ENCODE measurements at regions not wholly inside any gene's neighbourhood (a gene's known extent, or its start where the extent isn't known, plus 50 kb on each side); places are given as distances from the start of the nearest gene placed in this dataset.

- DNase-seq: no peak
- 72 to 75% methylated on average over 6 of the region's 6 CpGs for WGBS, 2 donors
Observed at GRCh38 chr1:199735660-199736059, 291.9 kb upstream of the NR5A2 start.

GRCh38 chr1:199736646-199737045 lies 290.9 kb upstream of the NR5A2 start:
- Histone ChIP-seq H3K27ac (no peak overlapping the region), H3K4me1 (no peaks in the 10 kb centered on the region), H3K36me3 (replicated peaks in 1 of 2; ENCODE audit: insufficient read depth in 1 of 2, low read depth in 2 of 2) (no peaks in the 10 kb centered on the region), H3K4me3 (no peak overlapping the region), H3K27me3 (no peaks in the 10 kb centered on the region), H3K9me3 (no peaks in the 10 kb centered on the region)
- ATAC-seq: no peak
- DNase-seq: no peak
- TF ChIP-seq CTCF (IDR thresholded peaks at IDR 0.05) (no peak), POLR2A (IDR thresholded peaks at IDR 0.05) (no peak)
- 74 to 83% methylated on average over 3 of the region's 3 CpGs for WGBS, 2 donors
- intact Hi-C loops (cut with DNase I): no loop called here

More at GRCh38 chr1:199735660-199736059, 291.9 kb upstream of the NR5A2 start:
- no peak overlapping the region for H3K4me3 ChIP-seq
- H3K9me3 ChIP-seq: no peaks in the 10 kb centered on the region
- intact Hi-C loops (cut with DNase I): no loop called here
- no peak overlapping the region for H3K27ac ChIP-seq
- no peaks in the 10 kb centered on the region for H3K36me3 ChIP-seq (replicated peaks in 1 of 2; ENCODE audit: insufficient read depth in 1 of 2, low read depth in 2 of 2)
- H3K27me3 ChIP-seq: no peaks in the 10 kb centered on the region
- TF ChIP-seq CTCF (IDR thresholded peaks at IDR 0.05): no peak
- TF ChIP-seq POLR2A (IDR thresholded peaks at IDR 0.05): no peak
- H3K4me1 ChIP-seq: no peaks in the 10 kb centered on the region
- no peak for ATAC-seq

- intact Hi-C loops (cut with DNase I): no loop called here
- DNase-seq (no peak), ATAC-seq (no peak)
- Histone ChIP-seq H3K27me3 (no peaks in the 10 kb centered on the region), H3K4me3 (no peak overlapping the region), H3K9me3 (no peaks in the 10 kb centered on the region), H3K4me1 (no peaks in the 10 kb centered on the region), H3K27ac (no peak overlapping the region), H3K36me3 (replicated peaks in 1 of 2; ENCODE audit: insufficient read depth in 1 of 2, low read depth in 2 of 2) (no peaks in the 10 kb centered on the region)
- TF ChIP-seq CTCF (IDR thresholded peaks at IDR 0.05) (no peak), POLR2A (IDR thresholded peaks at IDR 0.05) (no peak)
- 82 to 86% methylated on average over 7 of the region's 7 CpGs for WGBS, 2 donors
Observed at GRCh38 chr1:199741586-199741985, 285.9 kb upstream of the NR5A2 start.

GRCh38 chr1:199742547-199742946 lies 285.0 kb upstream of the NR5A2 start:
- intact Hi-C loops (cut with DNase I): no loop called here

More at GRCh38 chr1:199742547-199742946, 285.0 kb upstream of the NR5A2 start:
- ATAC-seq (no peak), DNase-seq (peak in 1 of 4 donors; percentile 28)
- 66 to 79% methylated on average over 2 of the region's 2 CpGs for WGBS, 2 donors
- TF ChIP-seq CTCF (IDR thresholded peaks at IDR 0.05) (no peak), POLR2A (IDR thresholded peaks at IDR 0.05) (no peak)
- Histone ChIP-seq H3K4me3 (no peak overlapping the region), H3K27me3 (no peaks in the 10 kb centered on the region), H3K36me3 (replicated peaks in 1 of 2; ENCODE audit: insufficient read depth in 1 of 2, low read depth in 2 of 2) (no peaks in the 10 kb centered on the region), H3K27ac (no peak overlapping the region), H3K4me1 (no peaks in the 10 kb centered on the region), H3K9me3 (no peaks in the 10 kb centered on the region)
